ENCODE measurements at regions not wholly inside any gene's neighbourhood (a gene's known extent, or its start where the extent isn't known, plus 50 kb on each side); places are given as distances from the start of the nearest gene placed in this dataset.
"Not testable (repeated sequence)": the region's sequence is repeated elsewhere in the genome, so short reads cannot be mapped to it uniquely, and the experiment has no call there.

- no peak for DNase-seq (ENCODE audit: low read depth)
- TF ChIP-seq CTCF (conservative IDR thresholded peaks at IDR 0.05; ENCODE audit: low read depth, low read length) = no peak
- no peak overlapping the region for H3K4me3 ChIP-seq (ENCODE audit: low read depth, low read length)
Measured at GRCh38 chr19:14267224-14267741, 61.3 kb upstream of the ADGRL1 start.

- DNase-seq (ENCODE audit: low read depth); H3K4me3 ChIP-seq (ENCODE audit: low read depth, low read length): not testable (repeated sequence)
Measured at GRCh38 chr19:14266208-14266607, 60.2 kb upstream of the ADGRL1 start.

GRCh38 chr19:14265290-14266036 is 59.5 kb upstream of the ADGRL1 start:
- TF ChIP-seq CTCF (conservative IDR thresholded peaks at IDR 0.05; ENCODE audit: low read depth, low read length) = no peak
- H3K4me3 ChIP-seq (ENCODE audit: low read depth, low read length) = no peak overlapping the region
- no peak for DNase-seq (ENCODE audit: low read depth)

GRCh38 chr19:14255902-14256649 is 50.1 kb upstream of the ADGRL1 start:
- peak; percentile 19 for DNase-seq (ENCODE audit: low read depth)
- H3K4me3 ChIP-seq (ENCODE audit: low read depth, low read length) = not testable (repeated sequence)

Data from epithelial cell of proximal tubule (primary cell).